ENCODE measurements at regions not wholly inside any gene's neighbourhood (a gene's known extent, or its start where the extent isn't known, plus 50 kb on each side); places are given as distances from the start of the nearest gene placed in this dataset.

DNA sequence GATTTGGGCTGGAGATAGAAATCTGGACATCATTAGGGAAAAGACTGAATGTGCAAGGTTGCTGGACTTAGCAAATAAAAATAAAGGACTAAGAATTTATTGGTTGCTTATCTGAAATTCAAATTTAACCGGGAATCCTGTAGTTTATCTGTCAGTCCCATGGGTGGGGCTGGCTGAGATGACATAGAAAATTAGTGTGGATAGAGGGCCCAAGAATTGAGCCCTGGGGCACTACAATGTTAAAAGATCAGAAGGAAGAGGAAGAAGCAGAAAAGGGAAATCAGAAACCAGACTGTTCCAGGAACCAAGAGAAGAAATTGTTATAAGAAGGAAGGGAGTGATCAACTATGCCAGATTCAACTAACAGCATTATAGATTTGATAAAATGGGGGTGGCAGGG, 96.7 kb upstream of the CCDC196 start:
- Histone ChIP-seq H4K20me1 (ENCODE audit: insufficient read depth) (no peaks in the 10 kb centered on the region), H3K27ac (no peak overlapping the region), H3K9ac (no peak overlapping the region), H3K4me3 (IDR thresholded peaks at IDR 0.05; ENCODE audit: insufficient read depth, low read depth, low read length) (no peak overlapping the region), H3K4me2 (no peak overlapping the region), H3K4me1 (ENCODE audit: low read depth, poor library complexity, severe bottlenecking) (no peaks in the 10 kb centered on the region), H3K36me3 (ENCODE audit: insufficient read depth) (no peaks in the 10 kb centered on the region), H3K27me3 (ENCODE audit: insufficient read depth, low read depth) (no peaks in the 10 kb centered on the region), H2AFZ (ENCODE audit: low read depth) (no peak overlapping the region), H3K79me2 (ENCODE audit: insufficient read depth, low read depth) (no peaks in the 10 kb centered on the region)
- TF ChIP-seq CTCF (conservative IDR thresholded peaks at IDR 0.05; ENCODE audit: low read depth, low read length) = no peak

- no peaks in the 10 kb centered on the region for H3K36me3 ChIP-seq (ENCODE audit: insufficient read depth)
- no peak overlapping the region for H3K9ac ChIP-seq
- no peak overlapping the region; the same call in 1 of the 2 replicates for H3K4me2 ChIP-seq
- TF ChIP-seq CTCF (conservative IDR thresholded peaks at IDR 0.05; ENCODE audit: low read depth, low read length) = no peak
- no peaks in the 10 kb centered on the region for H3K79me2 ChIP-seq (ENCODE audit: insufficient read depth, low read depth)
- H3K4me1 ChIP-seq (ENCODE audit: low read depth, poor library complexity, severe bottlenecking) = peaks cover 16% of the 10 kb centered on the region
- H3K27ac ChIP-seq = no peak overlapping the region
- no peak overlapping the region for H2AFZ ChIP-seq (ENCODE audit: low read depth)
- H4K20me1 ChIP-seq (ENCODE audit: insufficient read depth) = no peaks in the 10 kb centered on the region
- H3K4me3 ChIP-seq (IDR thresholded peaks at IDR 0.05; ENCODE audit: insufficient read depth, low read depth, low read length) = no peak overlapping the region
- no peaks in the 10 kb centered on the region for H3K27me3 ChIP-seq (ENCODE audit: insufficient read depth, low read depth)
Observed at GRCh38 chr14:66395300-66395699, 90.9 kb upstream of the CCDC196 start.

GRCh38 chr14:66396164-66396563, 90.0 kb upstream of the CCDC196 start:
- Histone ChIP-seq H3K27ac (no peak overlapping the region), H3K36me3 (ENCODE audit: insufficient read depth) (no peaks in the 10 kb centered on the region), H4K20me1 (ENCODE audit: insufficient read depth) (no peaks in the 10 kb centered on the region), H3K9ac (no peak overlapping the region), H3K4me1 (ENCODE audit: low read depth, poor library complexity, severe bottlenecking) (peaks cover 16% of the 10 kb centered on the region), H3K27me3 (ENCODE audit: insufficient read depth, low read depth) (no peaks in the 10 kb centered on the region), H3K79me2 (ENCODE audit: insufficient read depth, low read depth) (no peaks in the 10 kb centered on the region), H2AFZ (ENCODE audit: low read depth) (no peak overlapping the region), H3K4me3 (IDR thresholded peaks at IDR 0.05; ENCODE audit: insufficient read depth, low read depth, low read length) (no peak overlapping the region), H3K4me2 (no peak overlapping the region)
- no peak for TF ChIP-seq CTCF (conservative IDR thresholded peaks at IDR 0.05; ENCODE audit: low read depth, low read length)

GRCh38 chr14:66398437-66398836, 87.7 kb upstream of the CCDC196 start:
- Histone ChIP-seq H3K27ac (no peak overlapping the region), H3K36me3 (ENCODE audit: insufficient read depth) (no peaks in the 10 kb centered on the region), H3K79me2 (ENCODE audit: insufficient read depth, low read depth) (no peaks in the 10 kb centered on the region), H3K4me2 (no peak overlapping the region), H3K9ac (no peak overlapping the region), H3K4me3 (IDR thresholded peaks at IDR 0.05; ENCODE audit: insufficient read depth, low read depth, low read length) (no peak overlapping the region), H3K27me3 (ENCODE audit: insufficient read depth, low read depth) (no peaks in the 10 kb centered on the region), H2AFZ (ENCODE audit: low read depth) (no peak overlapping the region), H3K4me1 (ENCODE audit: low read depth, poor library complexity, severe bottlenecking) (peaks cover 16% of the 10 kb centered on the region), H4K20me1 (ENCODE audit: insufficient read depth) (no peaks in the 10 kb centered on the region)
- no peak for TF ChIP-seq CTCF (conservative IDR thresholded peaks at IDR 0.05; ENCODE audit: low read depth, low read length)

Measured in KMS-11 (cell line).